Right lobe of liver (tissue), 4 donors: ENCODE measurements at regions not wholly inside any gene's neighbourhood (a gene's known extent, or its start where the extent isn't known, plus 50 kb on each side); places are given as distances from the start of the nearest gene placed in this dataset.

Experiments
- CTCF ChIP-seq, 4 donors: fragments of 200-600 bp in 3 of 4; fragments of 450-650 bp in 1 of 4; IDR thresholded peaks; one replicate each; pipeline versions ENCODE4 v1.5.1 to v1.8.0; 2016 to 2022; ENCODE audit warnings: antibody characterized with exemption in 4 of 4, mild to moderate bottlenecking in 2 of 4
- POLR2A ChIP-seq: fragments of 450-650 bp; IDR thresholded peaks from one replicate; pipeline ENCODE4 v1.6.1; 2017; ENCODE audit warnings: antibody characterized with exemption, mild to moderate bottlenecking
- donor health status: DM: no; HTN: no; CAD: no.
- donor health status: DM: no; HTN: no; CAD: no.
- donor health status: DM: no; HTN: yes; CAD: no.

GRCh38 chr12:93169536-93169935 lies 208.2 kb upstream of the NUDT4 start:
- TF ChIP-seq POLR2A (no peak), CTCF (IDR thresholded peaks at IDR 0.05) (no peak)
